Subcutaneous abdominal adipose tissue (tissue), 5 donors: ENCODE measurements at regions not wholly inside any gene's neighbourhood (a gene's known extent, or its start where the extent isn't known, plus 50 kb on each side); places are given as distances from the start of the nearest gene placed in this dataset.

Source experiments
- H3K27ac ChIP-seq: one replicate; pipeline ENCODE4 v1.7.0; 2013; ENCODE audit warnings: low read depth, mild to moderate bottlenecking, inconsistent platforms, low read length, moderate library complexity
- H3K27me3 ChIP-seq, 5 donors: one replicate each; pipeline ENCODE4 v1.7.0; 2013; ENCODE audit warnings: low read length in 5 of 5, inconsistent platforms in 1 of 5; ENCODE audit not compliant: control insufficient read depth in 5 of 5, insufficient read depth in 4 of 5
- H3K36me3 ChIP-seq, 5 donors: one replicate each; pipeline ENCODE4 v1.7.0; 2013; ENCODE audit warnings: low read length in 5 of 5; ENCODE audit not compliant: control insufficient read depth in 5 of 5, insufficient read depth in 5 of 5
- H3K4me1 ChIP-seq, 5 donors: one replicate each; pipeline ENCODE4 v1.7.0; 2013; ENCODE audit warnings: low read length in 5 of 5, mild to moderate bottlenecking in 3 of 5, moderate library complexity in 1 of 5; ENCODE audit not compliant: control insufficient read depth in 5 of 5, insufficient read depth in 5 of 5
- H3K4me3 ChIP-seq, 5 donors: one replicate each; pipeline ENCODE4 v1.7.0; 2013; ENCODE audit warnings: low read length in 5 of 5, low read depth in 1 of 5
- H3K9ac ChIP-seq, 5 donors: one replicate each; pipeline ENCODE4 v1.7.0; 2013; ENCODE audit warnings: low read length in 5 of 5, mild to moderate bottlenecking in 4 of 5, moderate library complexity in 3 of 5
- H3K9me3 ChIP-seq, 5 donors: one replicate each; pipeline ENCODE4 v1.7.0; 2013; ENCODE audit warnings: low read length in 5 of 5; ENCODE audit not compliant: control insufficient read depth in 5 of 5
- donor health status: healthy.
- donor health status: healthy.
- donor health status: healthy.
- donor health status: healthy.
- donor health status: healthy.

GRCh38 chr16:59154295-59154694 is 420.2 kb upstream of the GOT2 start:
- H3K36me3 ChIP-seq, result no peaks in the 10 kb centered on the region

GRCh38 chr16:59148769-59149155 is 414.6 kb upstream of the GOT2 start:
- H3K4me3 ChIP-seq, result no peak overlapping the region
- H3K9me3 ChIP-seq, result no peaks in the 10 kb centered on the region
- H3K36me3 ChIP-seq, result no peaks in the 10 kb centered on the region
- H3K27me3 ChIP-seq, result no peaks in the 10 kb centered on the region
- H3K4me1 ChIP-seq, result peaks cover 0 to 8% (median 3%) of the 10 kb centered on the region in 5 donors
- H3K27ac ChIP-seq, result no peak overlapping the region
- no peak overlapping the region for H3K9ac ChIP-seq

More at GRCh38 chr16:59154295-59154694, 420.2 kb upstream of the GOT2 start:
- H3K27ac ChIP-seq, result no peak overlapping the region
- no peaks in the 10 kb centered on the region for H3K4me1 ChIP-seq
- no peaks in the 10 kb centered on the region for H3K27me3 ChIP-seq
- H3K9ac ChIP-seq, result no peak overlapping the region
- H3K9me3 ChIP-seq, result no peaks in the 10 kb centered on the region
- no peak overlapping the region for H3K4me3 ChIP-seq

GRCh38 chr16:59148056-59148768 is 414.1 kb upstream of the GOT2 start:
- no peak overlapping the region for H3K27ac ChIP-seq
- H3K4me1 ChIP-seq, result peaks cover 0 to 8% (median 3%) of the 10 kb centered on the region in 5 donors
- H3K9me3 ChIP-seq, result no peaks in the 10 kb centered on the region
- no peaks in the 10 kb centered on the region for H3K27me3 ChIP-seq
- H3K36me3 ChIP-seq, result no peaks in the 10 kb centered on the region
- no peak overlapping the region for H3K4me3 ChIP-seq
- no peak overlapping the region for H3K9ac ChIP-seq

- Histone ChIP-seq H3K4me3 (no peak overlapping the region), H3K27ac (no peak overlapping the region), H3K36me3 (no peaks in the 10 kb centered on the region), H3K9me3 (no peaks in the 10 kb centered on the region), H3K4me1 (peaks cover 0 to 8% (median 3%) of the 10 kb centered on the region in 5 donors), H3K9ac (no peak overlapping the region), H3K27me3 (no peaks in the 10 kb centered on the region)
These were observed 412.0 kb upstream of the GOT2 start for GRCh38 chr16:59146140-59146539.

GRCh38 chr16:59144841-59145240 is 410.7 kb upstream of the GOT2 start:
- Histone ChIP-seq H3K27me3 (no peaks in the 10 kb centered on the region), H3K4me1 (peaks cover 0 to 8% (median 3%) of the 10 kb centered on the region in 5 donors)

GRCh38 chr16:59144326-59144725 is 410.2 kb upstream of the GOT2 start:
- Histone ChIP-seq H3K4me1 (peaks cover 0 to 8% (median 3%) of the 10 kb centered on the region in 5 donors), H3K4me3 (no peak overlapping the region), H3K36me3 (no peaks in the 10 kb centered on the region), H3K9me3 (peaks cover 0 to 5% (median under 1%) of the 10 kb centered on the region in 5 donors), H3K27me3 (no peaks in the 10 kb centered on the region), H3K9ac (no peak overlapping the region), H3K27ac (no peak overlapping the region)

More at GRCh38 chr16:59144841-59145240, 410.7 kb upstream of the GOT2 start:
- Histone ChIP-seq H3K36me3 (no peaks in the 10 kb centered on the region), H3K27ac (no peak overlapping the region), H3K4me3 (no peak overlapping the region), H3K9ac (no peak overlapping the region), H3K9me3 (peaks cover 0 to 4% (median 0%) of the 10 kb centered on the region in 5 donors)

GRCh38 chr16:59126486-59126885 is 392.4 kb upstream of the GOT2 start:
- no peaks in the 10 kb centered on the region for H3K27me3 ChIP-seq
- H3K9me3 ChIP-seq, result no peaks in the 10 kb centered on the region
- H3K4me3 ChIP-seq, result no peak overlapping the region
- H3K4me1 ChIP-seq, result peaks cover 0 to 5% (median 0%) of the 10 kb centered on the region in 5 donors
- no peak overlapping the region for H3K9ac ChIP-seq
- H3K36me3 ChIP-seq, result no peaks in the 10 kb centered on the region
- no peak overlapping the region for H3K27ac ChIP-seq

- H3K9ac ChIP-seq, result no peak overlapping the region
- H3K27ac ChIP-seq, result no peak overlapping the region
- H3K4me3 ChIP-seq, result no peak overlapping the region
- H3K4me1 ChIP-seq, result peaks cover 0 to 10% (median 0%) of the 10 kb centered on the region in 5 donors
- no peaks in the 10 kb centered on the region for H3K27me3 ChIP-seq
- no peaks in the 10 kb centered on the region for H3K9me3 ChIP-seq
- H3K36me3 ChIP-seq, result no peaks in the 10 kb centered on the region
These were observed 389.9 kb upstream of the GOT2 start for GRCh38 chr16:59124056-59124455.

GRCh38 chr16:59123479-59123878 is 389.4 kb upstream of the GOT2 start:
- no peak overlapping the region for H3K4me3 ChIP-seq
- H3K27ac ChIP-seq, result no peak overlapping the region
- H3K27me3 ChIP-seq, result no peaks in the 10 kb centered on the region
- no peak overlapping the region for H3K9ac ChIP-seq
- H3K36me3 ChIP-seq, result no peaks in the 10 kb centered on the region
- no peaks in the 10 kb centered on the region for H3K9me3 ChIP-seq
- H3K4me1 ChIP-seq, result peaks cover 0 to 10% (median 0%) of the 10 kb centered on the region in 5 donors

- Histone ChIP-seq H3K4me1 (peaks cover 0 to 10% (median 0%) of the 10 kb centered on the region in 5 donors), H3K27ac (no peak overlapping the region), H3K36me3 (no peaks in the 10 kb centered on the region), H3K4me3 (peak overlapping the region in 1 of 5 donors; percentile 20), H3K9ac (no peak overlapping the region), H3K9me3 (no peaks in the 10 kb centered on the region), H3K27me3 (no peaks in the 10 kb centered on the region)
These were observed 388.1 kb upstream of the GOT2 start for GRCh38 chr16:59122262-59122537.
